Stimulated activated CD4-positive, alpha-beta T cell treated with anti-CD3 and anti-CD28 coated beads, TNF-alpha, amount 100 ng/mL, for 1 hour (primary cell): ENCODE measurements at regions not wholly inside any gene's neighbourhood (a gene's known extent, or its start where the extent isn't known, plus 50 kb on each side); places are given as distances from the start of the nearest gene placed in this dataset.

ENCODE experiments used
- DNase-seq, 3 donors: peaks; one replicate each; pipeline ENCODE4 v3.0.0-alpha.2; 2020; ENCODE audit warnings: low read depth in 3 of 3, low spot score in 1 of 3

DNA sequence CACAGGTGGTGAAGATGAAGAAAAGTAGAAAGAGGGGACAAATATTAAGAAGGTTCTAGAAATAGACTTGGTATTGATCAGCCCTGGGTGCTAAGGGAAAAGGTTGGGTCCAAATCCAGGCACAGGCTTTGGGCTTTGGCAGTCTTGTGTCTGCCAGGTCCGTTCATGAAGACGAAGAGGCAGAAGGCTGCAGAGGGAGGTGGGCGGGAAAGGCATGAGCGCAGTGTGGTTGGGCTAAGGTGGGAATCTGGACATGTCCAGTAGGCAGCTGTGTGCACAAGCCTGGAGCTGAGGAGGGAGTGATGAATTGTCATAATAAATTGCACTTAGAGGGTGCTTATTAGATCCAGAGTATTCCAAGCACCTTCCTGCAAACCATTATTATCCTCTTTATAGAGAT is 105.7 kb upstream of the TEX51 start:
- DNase-seq, result no peak

- DNase-seq, result no peak
Measured at GRCh38 chr2:126793885-126794613, 104.6 kb upstream of the TEX51 start.

- DNase-seq, result no peak
Measured at GRCh38 chr2:126795656-126796055, 103.0 kb upstream of the TEX51 start.

- no peak for DNase-seq
Measured at GRCh38 chr2:126796931-126797621, 101.6 kb upstream of the TEX51 start.

DNA sequence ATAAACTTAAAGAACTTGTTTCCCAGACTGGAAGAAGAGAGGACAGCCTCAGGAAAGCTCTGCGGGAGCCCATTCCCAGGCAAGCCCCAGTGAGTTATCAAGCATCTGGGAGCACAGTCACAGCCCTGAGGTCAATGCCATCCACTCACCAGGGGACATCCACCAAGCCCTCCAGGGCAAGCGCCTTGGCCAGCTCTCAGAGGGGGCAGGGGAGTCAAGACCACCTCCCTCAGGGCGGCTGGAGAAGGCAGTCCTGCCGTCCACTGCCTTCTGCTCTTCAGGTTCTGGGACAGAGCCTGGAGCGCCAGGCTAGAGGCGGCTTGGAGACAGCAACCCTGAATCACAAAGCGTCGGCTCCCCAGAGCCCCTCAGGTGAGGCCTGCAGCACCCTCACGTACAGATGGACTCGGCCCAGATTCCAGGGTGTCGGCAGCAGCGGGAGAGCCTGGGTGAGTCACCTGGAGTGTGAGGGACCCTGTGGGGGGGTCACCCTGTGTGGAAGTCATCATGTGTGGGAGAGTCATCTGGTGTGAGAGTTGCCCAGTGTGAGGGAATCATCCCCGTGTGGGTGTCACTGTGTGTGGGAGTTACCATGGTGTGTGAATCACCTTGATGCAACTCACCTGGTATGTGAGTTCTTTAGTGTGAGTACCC is 100.9 kb upstream of the TEX51 start:
- no peak for DNase-seq

DNA sequence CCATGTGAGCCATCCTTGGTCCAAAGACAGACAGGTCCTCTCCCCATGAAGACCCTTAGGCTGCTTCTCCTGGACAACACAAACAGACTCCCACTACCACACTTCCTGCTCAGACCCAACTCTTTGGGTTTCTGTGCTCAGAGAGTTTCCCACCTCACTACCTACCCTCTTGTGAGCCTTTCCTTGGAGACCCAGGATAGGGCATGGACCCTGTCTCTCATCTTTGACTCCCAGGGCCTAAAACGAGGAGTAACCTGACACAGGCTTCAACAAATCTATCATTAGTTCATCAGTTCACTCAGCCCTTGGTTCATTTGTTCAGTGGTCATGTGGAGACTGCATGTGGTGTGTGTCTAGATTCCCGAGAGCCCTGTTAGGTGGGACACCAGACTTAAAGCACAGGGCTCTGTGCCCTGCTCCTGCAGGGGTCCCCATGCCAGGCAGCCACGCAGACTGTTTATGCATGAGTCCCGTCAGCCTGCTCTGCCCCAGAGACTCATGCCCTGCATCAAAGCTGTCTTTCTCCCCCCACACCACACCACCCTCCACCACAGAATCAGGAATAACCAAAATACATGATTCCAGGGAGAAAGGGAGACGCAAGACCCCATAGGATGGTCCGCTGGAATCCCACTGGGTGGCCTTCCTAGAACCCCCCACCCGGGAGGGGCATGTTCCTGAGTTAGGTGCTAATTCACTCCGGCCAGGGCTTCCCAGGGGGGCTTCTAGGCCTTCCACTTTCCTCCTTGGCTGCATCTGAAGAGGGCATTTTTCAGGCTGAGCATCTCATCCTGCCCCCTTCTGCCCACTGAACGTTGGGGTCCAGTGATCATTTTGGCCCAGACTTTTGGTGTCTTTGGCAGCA is 100.2 kb upstream of the TEX51 start:
- no peak for DNase-seq

DNA sequence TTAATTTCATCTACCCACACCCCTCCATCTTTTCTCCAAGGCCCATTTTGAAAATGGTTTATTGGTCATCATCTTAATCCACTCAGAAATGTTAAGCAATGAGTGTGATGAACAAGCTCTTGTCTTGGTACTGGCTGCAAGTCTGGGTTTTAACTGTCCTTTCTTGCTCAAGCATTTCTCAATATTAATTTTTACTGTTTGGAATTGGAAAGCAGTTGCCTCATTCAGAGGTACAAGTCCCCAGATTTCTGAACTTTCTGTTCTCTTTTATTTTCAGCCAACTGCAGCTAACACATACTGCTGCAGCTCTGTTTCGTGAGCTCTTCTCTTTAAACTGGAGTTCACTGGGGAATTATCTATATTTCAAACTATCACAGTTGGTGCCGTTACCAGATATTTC is 99.4 kb upstream of the TEX51 start:
- DNase-seq, result no peak

DNA sequence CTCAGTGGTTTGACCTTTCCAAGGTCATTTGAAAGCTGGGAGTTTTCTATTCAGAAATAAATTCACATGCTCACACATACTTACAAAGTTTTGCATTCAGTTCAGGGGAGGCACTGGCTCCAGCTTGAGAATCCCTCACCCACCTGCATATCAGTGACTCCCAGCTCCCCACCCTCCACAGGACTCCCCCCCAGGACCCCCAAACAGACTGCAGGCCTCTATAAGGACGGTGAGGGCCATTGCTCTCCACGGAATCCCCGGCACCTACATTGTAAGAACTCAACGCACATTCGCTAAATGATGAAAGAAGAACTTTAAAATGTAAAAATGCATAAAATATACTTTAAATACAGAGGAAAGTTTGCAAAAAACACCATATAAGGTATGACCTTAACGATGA is 97.2 kb upstream of the TEX51 start:
- DNase-seq, result no peak

- DNase-seq, result no peak
Measured at GRCh38 chr2:126802316-126802715, 96.4 kb upstream of the TEX51 start.

- no peak for DNase-seq
Measured at GRCh38 chr2:126802774-126803433, 95.8 kb upstream of the TEX51 start.

GRCh38 chr2:126803434-126803775 is 95.3 kb upstream of the TEX51 start:
- no peak for DNase-seq

DNA sequence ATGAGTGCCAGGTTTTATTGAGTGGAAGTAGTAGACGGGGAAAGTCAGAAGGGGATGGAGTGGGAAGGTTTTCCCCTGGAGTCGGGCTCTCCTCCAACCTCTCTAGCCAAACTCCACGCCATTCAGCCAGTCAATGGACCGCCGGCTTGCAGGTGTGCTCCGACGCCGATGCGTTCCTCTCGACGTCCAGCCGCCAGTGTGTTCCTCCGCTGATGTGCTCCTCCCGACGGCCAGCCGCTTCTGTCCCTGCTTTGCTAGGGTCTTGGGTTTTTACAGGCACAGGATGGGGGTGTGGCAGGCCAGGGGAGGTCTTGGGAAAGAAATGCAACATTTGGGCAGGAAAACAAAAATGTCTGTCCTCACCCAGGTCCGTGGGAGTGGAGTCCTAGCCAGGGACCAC is 94.3 kb upstream of the TEX51 start:
- DNase-seq, result no peak

GRCh38 chr2:126808929-126809328 is 89.8 kb upstream of the TEX51 start:
- no peak for DNase-seq

GRCh38 chr2:126809340-126809739 is 89.3 kb upstream of the TEX51 start:
- DNase-seq, result no peak

GRCh38 chr2:126810001-126810400 is 88.7 kb upstream of the TEX51 start:
- no peak for DNase-seq

- no peak for DNase-seq
Measured at GRCh38 chr2:126811101-126811500, 87.6 kb upstream of the TEX51 start.

DNA sequence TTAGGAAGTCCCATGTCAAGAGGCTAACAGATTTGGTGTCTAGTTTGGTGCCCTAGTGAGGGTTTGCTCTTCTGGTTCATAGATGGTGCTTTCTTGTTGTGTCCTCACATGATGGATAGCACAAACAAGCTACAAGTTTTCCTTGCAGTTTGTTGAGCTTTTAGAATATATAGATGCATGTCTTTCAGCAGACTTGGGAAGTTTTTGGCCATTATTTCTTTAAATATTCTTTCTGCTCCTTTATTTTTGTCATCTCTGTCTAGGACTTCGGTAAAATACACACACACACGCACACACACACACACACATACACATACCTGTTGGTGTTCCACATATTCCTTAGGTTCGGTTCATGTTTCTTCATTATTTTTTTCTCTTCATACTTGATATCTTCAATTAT is 81.5 kb upstream of the TEX51 start:
- no peak for DNase-seq

- no peak for DNase-seq
Measured at GRCh38 chr2:126822115-126822514, 76.6 kb upstream of the TEX51 start.

GRCh38 chr2:126822921-126823320 is 75.8 kb upstream of the TEX51 start:
- no peak for DNase-seq

DNA sequence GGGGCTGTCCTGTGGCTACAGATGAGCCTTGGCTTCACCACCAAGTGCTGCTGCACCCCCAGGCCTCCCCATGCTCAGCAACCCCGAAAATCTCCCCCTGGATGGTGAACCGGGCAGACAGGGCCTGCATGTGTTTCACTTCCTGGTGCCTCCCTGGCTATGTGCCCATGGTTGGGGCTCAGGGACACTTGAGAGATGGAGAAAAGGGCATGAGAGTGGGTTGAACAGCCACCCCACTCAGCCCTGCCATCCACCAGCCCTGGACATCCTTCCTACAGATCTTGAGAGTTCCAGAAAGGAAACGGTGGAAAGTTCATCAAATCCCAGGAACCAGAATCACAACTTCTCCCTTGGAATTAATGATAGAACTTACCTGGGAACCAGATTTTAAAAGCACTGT is 74.7 kb upstream of the TEX51 start:
- DNase-seq, result no peak

DNA sequence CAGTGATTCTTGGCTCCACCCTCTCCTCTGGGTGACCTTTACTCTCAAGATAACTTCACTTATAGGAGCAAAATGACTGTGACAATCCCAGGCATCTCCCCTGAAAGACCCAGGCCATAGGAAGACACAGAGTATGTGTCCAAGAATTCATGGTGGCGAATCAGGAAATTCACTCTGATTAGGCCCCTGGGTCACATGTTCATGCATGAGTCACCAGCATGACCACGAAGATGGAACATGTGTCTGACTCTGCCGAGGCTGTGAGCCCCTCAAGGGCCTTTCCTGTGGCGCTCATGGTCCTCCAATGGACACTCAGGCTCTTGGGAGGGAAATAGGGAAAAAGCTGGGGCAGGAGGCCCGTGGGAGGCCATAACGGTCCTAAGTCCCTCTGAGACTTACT is 74.0 kb upstream of the TEX51 start:
- no peak for DNase-seq
